DOHH2 (cell line): ENCODE measurements at regions not wholly inside any gene's neighbourhood (a gene's known extent, or its start where the extent isn't known, plus 50 kb on each side); places are given as distances from the start of the nearest gene placed in this dataset.

Experiments
- H3F3A ChIP-seq: fragments of 200-600 bp; sonication (generic), shearing (Covaris generic); 2 replicates; pipeline ENCODE4 v1.6.0; 2016; ENCODE audit warnings: antibody characterized with exemption, mild to moderate bottlenecking; ENCODE audit not compliant: control insufficient read depth, insufficient read depth
- H3K27ac ChIP-seq: fragments of 200-600 bp; sonication (generic); 2 replicates; pipeline ENCODE4 v1.5.1; 2014; ENCODE audit warnings: low read depth, mild to moderate bottlenecking, low read length, moderate library complexity
- H3K27me3 ChIP-seq: fragments of 200-600 bp; sonication (generic); 2 replicates; pipeline ENCODE4 v1.6.1; 2014; ENCODE audit warnings: mild to moderate bottlenecking, low read length, mixed read lengths; ENCODE audit not compliant: control insufficient read depth
- H3K36me3 ChIP-seq: fragments of 200-600 bp; sonication (generic); 2 replicates; pipeline ENCODE4 v1.6.1; 2014; ENCODE audit warnings: mild to moderate bottlenecking, low read length, moderate library complexity, mixed read lengths; ENCODE audit not compliant: control insufficient read depth
- H3K4me1 ChIP-seq: fragments of 200-600 bp; sonication (generic); 2 replicates; pipeline ENCODE4 v1.6.1; 2014; ENCODE audit warnings: mild to moderate bottlenecking, low read length, mixed read lengths; ENCODE audit not compliant: control insufficient read depth
- H3K4me2 ChIP-seq: fragments of 200-600 bp; sonication (generic); 2 replicates; pipeline ENCODE4 v1.6.0; 2014; ENCODE audit warnings: mild to moderate bottlenecking, low read length, moderate library complexity
- H3K4me3 ChIP-seq: fragments of 200-600 bp; sonication (generic); 2 replicates; pipeline ENCODE4 v1.5.1; 2014; ENCODE audit warnings: mild to moderate bottlenecking, low read length, mixed read lengths
- H3K79me2 ChIP-seq: fragments of 200-600 bp; sonication (generic); 2 replicates; pipeline ENCODE4 v1.6.1; 2014; ENCODE audit warnings: mild to moderate bottlenecking, low read length, mixed read lengths; ENCODE audit not compliant: control insufficient read depth
- H3K9me2 ChIP-seq: fragments of 200-600 bp; sonication (generic); replicated peaks from 2 replicates; pipeline ENCODE4 v1.6.1; 2014; ENCODE audit warnings: mild to moderate bottlenecking, low read length, mixed read lengths; ENCODE audit not compliant: control insufficient read depth
- H3K9me3 ChIP-seq: fragments of 200-600 bp; sonication (generic); 2 replicates; pipeline ENCODE4 v1.6.1; 2014; ENCODE audit warnings: antibody characterized with exemption, low read length, mixed read lengths; ENCODE audit not compliant: control insufficient read depth, insufficient read depth
- H4K20me1 ChIP-seq: fragments of 200-600 bp; sonication (generic); 2 replicates; pipeline ENCODE4 v1.6.0; 2014; ENCODE audit warnings: low read depth, mild to moderate bottlenecking, antibody characterized with exemption, low read length, moderate library complexity; ENCODE audit not compliant: control insufficient read depth, insufficient read depth
- EZH2phosphoT487 ChIP-seq: fragments of 200-600 bp; sonication (generic); IDR thresholded peaks from 2 replicates; pipeline ENCODE4 v1.6.1; 2017; ENCODE audit warnings: borderline replicate concordance, mild to moderate bottlenecking, antibody characterized with exemption, low read length, moderate library complexity, mixed read lengths
- TF ChIP-seq, protein P1 (sequence below): fragments of 200-600 bp; sonication (generic); IDR thresholded peaks from one replicate; pipeline ENCODE4 v1.5.1; 2014; ENCODE audit warnings: antibody characterized with exemption, mild to moderate bottlenecking, low read depth, low read length; ENCODE audit not compliant: poor library complexity, severe bottlenecking

- Histone ChIP-seq H3K27ac (no peak overlapping the region), H3F3A (no peaks in the 10 kb centered on the region), H3K4me1 (no peaks in the 10 kb centered on the region), H3K36me3 (no peaks in the 10 kb centered on the region), H3K9me3 (no peaks in the 10 kb centered on the region), H3K79me2 (no peaks in the 10 kb centered on the region), H3K27me3 (no peaks in the 10 kb centered on the region), H3K4me2 (no peak overlapping the region), H3K4me3 (no peak overlapping the region), H4K20me1 (no peaks in the 10 kb centered on the region), H3K9me2 (no peaks in the 10 kb centered on the region)
- TF ChIP-seq, protein P1, sequence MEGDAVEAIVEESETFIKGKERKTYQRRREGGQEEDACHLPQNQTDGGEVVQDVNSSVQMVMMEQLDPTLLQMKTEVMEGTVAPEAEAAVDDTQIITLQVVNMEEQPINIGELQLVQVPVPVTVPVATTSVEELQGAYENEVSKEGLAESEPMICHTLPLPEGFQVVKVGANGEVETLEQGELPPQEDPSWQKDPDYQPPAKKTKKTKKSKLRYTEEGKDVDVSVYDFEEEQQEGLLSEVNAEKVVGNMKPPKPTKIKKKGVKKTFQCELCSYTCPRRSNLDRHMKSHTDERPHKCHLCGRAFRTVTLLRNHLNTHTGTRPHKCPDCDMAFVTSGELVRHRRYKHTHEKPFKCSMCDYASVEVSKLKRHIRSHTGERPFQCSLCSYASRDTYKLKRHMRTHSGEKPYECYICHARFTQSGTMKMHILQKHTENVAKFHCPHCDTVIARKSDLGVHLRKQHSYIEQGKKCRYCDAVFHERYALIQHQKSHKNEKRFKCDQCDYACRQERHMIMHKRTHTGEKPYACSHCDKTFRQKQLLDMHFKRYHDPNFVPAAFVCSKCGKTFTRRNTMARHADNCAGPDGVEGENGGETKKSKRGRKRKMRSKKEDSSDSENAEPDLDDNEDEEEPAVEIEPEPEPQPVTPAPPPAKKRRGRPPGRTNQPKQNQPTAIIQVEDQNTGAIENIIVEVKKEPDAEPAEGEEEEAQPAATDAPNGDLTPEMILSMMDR = no peak
- TF ChIP-seq EZH2phosphoT487 = no peak
Measured at GRCh38 chrY:12464155-12464554, 236.9 kb upstream of the USP9Y start.

DNA sequence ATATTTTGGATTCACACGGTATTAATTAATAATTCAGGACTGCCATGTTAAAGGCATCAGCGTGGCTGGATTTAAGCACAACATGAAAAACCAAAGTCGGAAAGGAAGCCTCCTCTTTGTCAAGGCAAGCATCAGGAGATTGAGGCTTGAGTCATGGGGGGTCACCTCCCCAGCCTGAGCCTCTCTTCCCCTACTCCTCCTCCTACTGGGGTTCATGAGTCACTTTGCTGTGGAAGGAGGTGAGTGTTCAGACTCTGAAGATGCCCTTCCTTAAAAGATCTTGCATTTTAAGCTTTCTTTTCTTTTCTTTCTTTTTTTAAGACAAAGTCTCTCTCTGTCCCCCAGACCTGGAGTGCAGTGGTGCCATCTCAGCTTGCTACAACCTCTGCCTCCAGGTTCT is 235.3 kb upstream of the USP9Y start:
- H3K27ac ChIP-seq = no peak overlapping the region
- H3K36me3 ChIP-seq = no peaks in the 10 kb centered on the region
- H3K4me1 ChIP-seq = no peaks in the 10 kb centered on the region
- no peak overlapping the region for H3K4me3 ChIP-seq
- no peaks in the 10 kb centered on the region for H3K79me2 ChIP-seq
- no peaks in the 10 kb centered on the region for H4K20me1 ChIP-seq
- H3K9me3 ChIP-seq = no peaks in the 10 kb centered on the region
- TF ChIP-seq EZH2phosphoT487 = no peak
- TF ChIP-seq, protein P1 = no peak
- no peaks in the 10 kb centered on the region for H3K9me2 ChIP-seq
- H3K27me3 ChIP-seq = no peaks in the 10 kb centered on the region
- no peaks in the 10 kb centered on the region for H3F3A ChIP-seq
- no peak overlapping the region for H3K4me2 ChIP-seq

GRCh38 chrY:12469081-12469480 is 231.9 kb upstream of the USP9Y start:
- TF ChIP-seq, protein P1 = no peak
- TF ChIP-seq EZH2phosphoT487 = no peak
- H3K36me3 ChIP-seq = no peaks in the 10 kb centered on the region
- no peaks in the 10 kb centered on the region for H3K79me2 ChIP-seq
- no peaks in the 10 kb centered on the region for H3K9me2 ChIP-seq
- H3F3A ChIP-seq = no peaks in the 10 kb centered on the region
- no peak overlapping the region for H3K4me2 ChIP-seq
- no peak overlapping the region for H3K27ac ChIP-seq
- no peaks in the 10 kb centered on the region for H3K27me3 ChIP-seq
- H3K4me3 ChIP-seq = no peak overlapping the region
- no peaks in the 10 kb centered on the region for H4K20me1 ChIP-seq
- no peaks in the 10 kb centered on the region for H3K4me1 ChIP-seq
- no peaks in the 10 kb centered on the region for H3K9me3 ChIP-seq

- Histone ChIP-seq H3K79me2 (no peaks in the 10 kb centered on the region), H4K20me1 (no peaks in the 10 kb centered on the region), H3K27me3 (no peaks in the 10 kb centered on the region), H3F3A (no peaks in the 10 kb centered on the region), H3K36me3 (no peaks in the 10 kb centered on the region), H3K9me2 (no peaks in the 10 kb centered on the region), H3K4me1 (no peaks in the 10 kb centered on the region), H3K4me2 (no peak overlapping the region), H3K4me3 (no peak overlapping the region), H3K27ac (no peak overlapping the region), H3K9me3 (no peaks in the 10 kb centered on the region)
- no peak for TF ChIP-seq EZH2phosphoT487
- TF ChIP-seq, protein P1 = no peak
Measured at GRCh38 chrY:12474472-12474871, 226.6 kb upstream of the USP9Y start.
